ENCODE measurements at regions not wholly inside any gene's neighbourhood (a gene's known extent, or its start where the extent isn't known, plus 50 kb on each side); places are given as distances from the start of the nearest gene placed in this dataset.

DNA sequence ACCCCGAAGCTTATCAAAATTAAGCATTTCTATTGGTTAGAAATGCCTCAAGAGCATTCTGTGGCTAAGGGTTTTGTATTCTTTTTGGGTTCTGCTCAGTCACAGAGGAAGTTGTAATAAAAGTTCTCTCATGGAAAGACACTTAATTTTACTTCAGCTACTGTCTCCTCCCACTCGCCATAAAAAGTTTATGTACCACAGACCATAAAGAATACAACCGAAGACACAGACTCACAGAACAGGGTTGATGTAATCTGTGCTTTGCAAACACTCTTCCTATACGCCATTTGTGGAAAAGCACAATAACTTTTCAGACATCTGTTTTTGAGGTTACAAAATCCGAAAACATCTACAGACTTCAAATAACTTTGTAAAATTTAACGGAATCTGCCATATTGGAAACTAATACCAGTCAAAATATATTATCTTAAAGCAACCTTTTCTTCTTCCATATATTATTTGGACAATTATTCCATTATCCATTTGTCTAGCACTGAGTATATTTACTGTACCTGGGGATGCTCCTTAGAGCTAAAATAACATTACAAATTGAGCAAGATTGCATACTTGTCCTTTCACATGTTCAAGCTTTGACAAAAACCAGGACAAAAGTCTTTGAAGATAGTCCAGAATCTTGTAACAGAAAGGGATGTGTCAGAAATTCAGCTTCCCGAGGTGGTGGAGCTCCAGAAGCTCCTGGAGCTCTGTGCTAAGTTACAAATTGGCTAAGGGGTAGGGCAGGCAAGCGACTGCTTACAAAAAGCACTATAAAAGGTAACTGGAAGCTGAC is 219.0 kb upstream of the MEOX2 start:
- no peak for TF ChIP-seq CREB1 (IDR thresholded peaks at IDR 0.05; ENCODE audit: low read depth)
- no peak for TF ChIP-seq TEAD4 (IDR thresholded peaks at IDR 0.05)
- TF ChIP-seq EP300 (IDR thresholded peaks at IDR 0.05; ENCODE audit: borderline replicate concordance): no peak
- TF ChIP-seq, protein P1, sequence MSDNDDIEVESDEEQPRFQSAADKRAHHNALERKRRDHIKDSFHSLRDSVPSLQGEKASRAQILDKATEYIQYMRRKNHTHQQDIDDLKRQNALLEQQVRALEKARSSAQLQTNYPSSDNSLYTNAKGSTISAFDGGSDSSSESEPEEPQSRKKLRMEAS (IDR thresholded peaks at IDR 0.05): no peak
- TF ChIP-seq, protein P2, sequence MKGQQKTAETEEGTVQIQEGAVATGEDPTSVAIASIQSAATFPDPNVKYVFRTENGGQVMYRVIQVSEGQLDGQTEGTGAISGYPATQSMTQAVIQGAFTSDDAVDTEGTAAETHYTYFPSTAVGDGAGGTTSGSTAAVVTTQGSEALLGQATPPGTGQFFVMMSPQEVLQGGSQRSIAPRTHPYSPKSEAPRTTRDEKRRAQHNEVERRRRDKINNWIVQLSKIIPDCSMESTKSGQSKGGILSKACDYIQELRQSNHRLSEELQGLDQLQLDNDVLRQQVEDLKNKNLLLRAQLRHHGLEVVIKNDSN (IDR thresholded peaks at IDR 0.05): no peak
- TF ChIP-seq RAD21 (IDR thresholded peaks at IDR 0.05; ENCODE audit: low read depth): no peak
- no peak for TF ChIP-seq CEBPB (IDR thresholded peaks at IDR 0.05)
- no peak for TF ChIP-seq TAF1 (IDR thresholded peaks at IDR 0.05; ENCODE audit: low read depth)
- TF ChIP-seq FOXM1 (IDR thresholded peaks at IDR 0.05; ENCODE audit: borderline replicate concordance, low read depth): no peak
- TF ChIP-seq, protein P3, sequence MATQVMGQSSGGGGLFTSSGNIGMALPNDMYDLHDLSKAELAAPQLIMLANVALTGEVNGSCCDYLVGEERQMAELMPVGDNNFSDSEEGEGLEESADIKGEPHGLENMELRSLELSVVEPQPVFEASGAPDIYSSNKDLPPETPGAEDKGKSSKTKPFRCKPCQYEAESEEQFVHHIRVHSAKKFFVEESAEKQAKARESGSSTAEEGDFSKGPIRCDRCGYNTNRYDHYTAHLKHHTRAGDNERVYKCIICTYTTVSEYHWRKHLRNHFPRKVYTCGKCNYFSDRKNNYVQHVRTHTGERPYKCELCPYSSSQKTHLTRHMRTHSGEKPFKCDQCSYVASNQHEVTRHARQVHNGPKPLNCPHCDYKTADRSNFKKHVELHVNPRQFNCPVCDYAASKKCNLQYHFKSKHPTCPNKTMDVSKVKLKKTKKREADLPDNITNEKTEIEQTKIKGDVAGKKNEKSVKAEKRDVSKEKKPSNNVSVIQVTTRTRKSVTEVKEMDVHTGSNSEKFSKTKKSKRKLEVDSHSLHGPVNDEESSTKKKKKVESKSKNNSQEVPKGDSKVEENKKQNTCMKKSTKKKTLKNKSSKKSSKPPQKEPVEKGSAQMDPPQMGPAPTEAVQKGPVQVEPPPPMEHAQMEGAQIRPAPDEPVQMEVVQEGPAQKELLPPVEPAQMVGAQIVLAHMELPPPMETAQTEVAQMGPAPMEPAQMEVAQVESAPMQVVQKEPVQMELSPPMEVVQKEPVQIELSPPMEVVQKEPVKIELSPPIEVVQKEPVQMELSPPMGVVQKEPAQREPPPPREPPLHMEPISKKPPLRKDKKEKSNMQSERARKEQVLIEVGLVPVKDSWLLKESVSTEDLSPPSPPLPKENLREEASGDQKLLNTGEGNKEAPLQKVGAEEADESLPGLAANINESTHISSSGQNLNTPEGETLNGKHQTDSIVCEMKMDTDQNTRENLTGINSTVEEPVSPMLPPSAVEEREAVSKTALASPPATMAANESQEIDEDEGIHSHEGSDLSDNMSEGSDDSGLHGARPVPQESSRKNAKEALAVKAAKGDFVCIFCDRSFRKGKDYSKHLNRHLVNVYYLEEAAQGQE (IDR thresholded peaks at IDR 0.05; ENCODE audit: low read depth): no peak
